Renal cortical epithelial cell (primary cell): ENCODE measurements at regions not wholly inside any gene's neighbourhood (a gene's known extent, or its start where the extent isn't known, plus 50 kb on each side); places are given as distances from the start of the nearest gene placed in this dataset.

Source experiments
- DNase-seq: peaks from one replicate; pipeline ENCODE4 v3.0.0-alpha.2; 2011; ENCODE audit warnings: low read depth

- peak; percentile 97 for DNase-seq
These were observed 94.6 kb upstream of the AKT3 start for GRCh38 chr1:243944429-243945160.

GRCh38 chr1:243943671-243944428 lies 93.8 kb upstream of the AKT3 start:
- DNase-seq = peak; percentile 93

GRCh38 chr1:243942196-243943150 lies 92.4 kb upstream of the AKT3 start:
- DNase-seq = no peak

GRCh38 chr1:243940451-243940850 lies 90.4 kb upstream of the AKT3 start:
- DNase-seq = no peak

GRCh38 chr1:243939167-243939848 lies 89.3 kb upstream of the AKT3 start:
- DNase-seq = peak; percentile 56

- no peak for DNase-seq
These were observed 88.2 kb upstream of the AKT3 start for GRCh38 chr1:243938208-243938607.

- no peak for DNase-seq
These were observed 83.5 kb upstream of the AKT3 start for GRCh38 chr1:243933495-243933894.

- DNase-seq = no peak
These were observed 81.9 kb upstream of the AKT3 start for GRCh38 chr1:243931957-243932356.

GRCh38 chr1:243930822-243931671 lies 81.0 kb upstream of the AKT3 start:
- DNase-seq = no peak

- no peak for DNase-seq
These were observed 77.3 kb upstream of the AKT3 start for GRCh38 chr1:243927381-243927780.

GRCh38 chr1:243926803-243927245 lies 76.8 kb upstream of the AKT3 start:
- DNase-seq = peak; percentile 95

GRCh38 chr1:243926299-243926698 lies 76.3 kb upstream of the AKT3 start:
- no peak for DNase-seq

GRCh38 chr1:243924588-243925349 lies 74.7 kb upstream of the AKT3 start:
- no peak for DNase-seq

GRCh38 chr1:243924188-243924587 lies 74.1 kb upstream of the AKT3 start:
- DNase-seq = peak; percentile 31

GRCh38 chr1:243923292-243924171 lies 73.5 kb upstream of the AKT3 start:
- DNase-seq = no peak

- DNase-seq = no peak
These were observed 71.1 kb upstream of the AKT3 start for GRCh38 chr1:243921111-243921510.

- DNase-seq = peak; percentile 49
These were observed 68.0 kb upstream of the AKT3 start for GRCh38 chr1:243917863-243918565.
